ENCODE measurements at regions not wholly inside any gene's neighbourhood (a gene's known extent, or its start where the extent isn't known, plus 50 kb on each side); places are given as distances from the start of the nearest gene placed in this dataset.

- ChIA-PET POLR2A (no interaction called here), CTCF (interaction anchor here (0.6 to 0.7 kb wide), 2 partner anchors 992 to 1067 kb away, joined by 5 read pairs; no protein-coding TSS in a partner anchor), RAD21 (ENCODE audit: low non-redundant PET in 1 of 2, low total read pairs in 2 of 2, uncharacterized antibody in 2 of 2, unreplicated experiment in 2 of 2) (interaction anchor here in 1 of 2 experiments (0.6 kb wide), 1 partner anchor 238 kb away, joined by 4 read pairs; no protein-coding TSS in a partner anchor)
- TF ChIP-seq CEBPB (IDR thresholded peaks at IDR 0.05; ENCODE audit: low read depth) = no peak
- TF ChIP-seq SRF (IDR thresholded peaks at IDR 0.05; ENCODE audit: low read depth) = no peak
- TF ChIP-seq EZH2phosphoT487 (IDR thresholded peaks at IDR 0.05; ENCODE audit: borderline replicate concordance) = no peak
- no peak for TF ChIP-seq TCF7L2 (IDR thresholded peaks at IDR 0.05; ENCODE audit: borderline replicate concordance, extremely low read depth, insufficient read depth, insufficient read length)
- no peak for TF ChIP-seq ATF3 (IDR thresholded peaks at IDR 0.05)
- no peak for TF ChIP-seq JUND (IDR thresholded peaks at IDR 0.05)
- no peak for TF ChIP-seq CBX3 (IDR thresholded peaks at IDR 0.05; ENCODE audit: low read depth)
- TF ChIP-seq YY1 (IDR thresholded peaks at IDR 0.05; ENCODE audit: extremely low read depth, insufficient replicate concordance, low read depth, low read length) = no peak
- TF ChIP-seq MAX (IDR thresholded peaks at IDR 0.05) = no peak
- no peak for TF ChIP-seq SP1 (IDR thresholded peaks at IDR 0.05; ENCODE audit: low read depth)
- no peak for TF ChIP-seq ZNF274 (IDR thresholded peaks at IDR 0.05; ENCODE audit: low read depth, low read length)
- Histone ChIP-seq H3K9me3 (ENCODE audit: control insufficient read depth in 1 of 2, insufficient read depth in 1 of 2, low read depth in 1 of 2, low read length in 2 of 2) (no peaks in the 10 kb centered on the region), H3K9me2 (ENCODE audit: insufficient read depth) (no peaks in the 10 kb centered on the region), H3K4me3 (replicated peaks in 1 of 2; ENCODE audit: low read depth in 1 of 2, low read length in 2 of 2) (no peak overlapping the region), H3K9ac (ENCODE audit: low read length) (no peak overlapping the region), H3K79me2 (ENCODE audit: insufficient read depth, low read length) (no peaks in the 10 kb centered on the region), H2AFZ (ENCODE audit: low read depth, low read length, poor library complexity, severe bottlenecking) (no peak overlapping the region), H3K4me1 (ENCODE audit: control insufficient read depth in 1 of 2, insufficient read depth in 2 of 2, low read length in 2 of 2) (no peaks in the 10 kb centered on the region), H3K4me2 (ENCODE audit: low read length) (no peak overlapping the region), H4K20me1 (ENCODE audit: insufficient read depth) (no peaks in the 10 kb centered on the region), H3K27me3 (ENCODE audit: insufficient read depth, low read length) (peaks cover 23% of the 10 kb centered on the region; the same call in 1 of the 2 replicates), H3K36me3 (ENCODE audit: control insufficient read depth in 1 of 2, insufficient read depth in 2 of 2, low read length in 2 of 2) (no peaks in the 10 kb centered on the region), H3K27ac (ENCODE audit: low read depth, low read length) (no peak overlapping the region)
- DNase-seq (ENCODE audit: low read depth, low spot score) (no peak), ATAC-seq (no peak)
- intact Hi-C loops (cut with micrococcal nuclease) = no loop called here
- no TSS peak for BruUV-seq (replicated peaks)
These were observed 170.6 kb upstream of the NCK2 start for GRCh38 chr2:105573910-105574655.

All from HCT116 (cell line).